NB4 (cell line): ENCODE measurements at regions not wholly inside any gene's neighbourhood (a gene's known extent, or its start where the extent isn't known, plus 50 kb on each side); places are given as distances from the start of the nearest gene placed in this dataset.

Experiments
- DNase-seq: peaks from one replicate; pipeline ENCODE4 v3.0.0; 2010; ENCODE audit warnings: low read depth
- H3K4me3 ChIP-seq: one replicate; pipeline ENCODE4 v1.5.1; 2011; ENCODE audit warnings: mild to moderate bottlenecking, low read depth, low read length, moderate library complexity
- MYC ChIP-seq: IDR thresholded peaks from 2 replicates; pipeline ENCODE4 v1.6.1; 2011; ENCODE audit warnings: low read depth, low read length
- POLR2A ChIP-seq: IDR thresholded peaks from 2 replicates; pipeline ENCODE4 v1.6.1; 2011; ENCODE audit warnings: mild to moderate bottlenecking; ENCODE audit not compliant: insufficient read length; ENCODE audit errors: extremely low read depth
- TF ChIP-seq, protein P1 (sequence below): IDR thresholded peaks from one replicate; pipeline ENCODE4 v1.5.1; 2012; ENCODE audit warnings: low read depth, low read length
- TF ChIP-seq, protein P2 (sequence below): IDR thresholded peaks from 2 replicates; pipeline ENCODE4 v1.6.1; 2011; ENCODE audit warnings: low read depth, low read length

DNA sequence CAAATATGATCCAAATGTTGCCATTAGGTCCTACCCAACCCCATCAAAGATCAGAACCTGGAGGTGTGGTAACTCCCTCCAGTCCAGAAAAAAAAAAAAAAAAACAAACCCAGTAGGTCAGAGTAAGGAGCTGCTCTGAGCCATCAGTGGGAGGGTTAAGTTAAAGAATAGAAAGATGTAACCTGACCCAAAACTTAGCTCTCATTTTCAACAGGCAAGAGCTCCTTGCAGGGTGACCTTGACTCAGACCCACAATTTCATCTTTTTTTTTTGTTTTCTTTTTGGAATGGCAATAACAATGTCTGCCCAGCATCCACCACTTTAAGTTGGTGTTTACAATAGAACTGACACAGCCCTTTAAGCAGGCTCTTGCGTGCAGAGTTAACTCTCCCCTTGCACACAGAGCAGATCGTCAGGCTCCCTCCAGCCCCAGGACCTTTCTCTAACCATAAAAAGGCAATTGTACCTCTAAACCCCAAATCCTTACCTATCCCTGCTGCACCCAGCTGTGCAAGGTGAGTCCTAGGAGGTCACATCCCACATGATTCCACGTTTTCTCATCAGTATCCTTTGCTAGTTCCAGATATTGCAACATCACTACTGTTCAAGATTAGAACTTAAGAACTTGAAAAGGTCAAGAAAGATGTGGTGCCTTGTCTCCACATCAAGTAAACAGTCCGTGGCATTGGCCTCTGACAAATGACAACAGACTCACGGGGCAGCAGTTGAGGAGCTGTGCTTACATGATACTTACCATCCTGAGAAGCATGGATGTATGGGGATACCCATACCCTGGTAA, 178.6 kb upstream of the EEA1 start:
- no peak overlapping the region for H3K4me3 ChIP-seq

DNA sequence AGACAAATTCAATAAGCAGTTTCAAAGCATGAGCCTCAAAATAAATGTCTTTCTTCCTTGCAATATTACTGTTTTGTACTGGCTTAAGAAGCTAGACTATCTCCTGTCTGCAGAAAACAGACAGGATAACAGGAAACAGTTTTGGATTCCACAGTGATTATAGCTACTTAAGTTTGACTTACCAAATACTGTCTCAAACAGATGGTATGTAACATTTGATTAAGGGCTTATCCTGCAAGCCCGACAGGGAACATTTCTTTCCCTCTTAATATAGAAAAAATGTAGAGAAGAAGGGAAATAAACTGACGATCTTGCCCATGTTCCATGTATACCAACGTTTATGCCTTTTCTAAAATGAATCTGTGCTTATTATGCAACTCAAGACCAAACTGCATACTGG, 179.9 kb upstream of the EEA1 start:
- TF ChIP-seq, protein P1, sequence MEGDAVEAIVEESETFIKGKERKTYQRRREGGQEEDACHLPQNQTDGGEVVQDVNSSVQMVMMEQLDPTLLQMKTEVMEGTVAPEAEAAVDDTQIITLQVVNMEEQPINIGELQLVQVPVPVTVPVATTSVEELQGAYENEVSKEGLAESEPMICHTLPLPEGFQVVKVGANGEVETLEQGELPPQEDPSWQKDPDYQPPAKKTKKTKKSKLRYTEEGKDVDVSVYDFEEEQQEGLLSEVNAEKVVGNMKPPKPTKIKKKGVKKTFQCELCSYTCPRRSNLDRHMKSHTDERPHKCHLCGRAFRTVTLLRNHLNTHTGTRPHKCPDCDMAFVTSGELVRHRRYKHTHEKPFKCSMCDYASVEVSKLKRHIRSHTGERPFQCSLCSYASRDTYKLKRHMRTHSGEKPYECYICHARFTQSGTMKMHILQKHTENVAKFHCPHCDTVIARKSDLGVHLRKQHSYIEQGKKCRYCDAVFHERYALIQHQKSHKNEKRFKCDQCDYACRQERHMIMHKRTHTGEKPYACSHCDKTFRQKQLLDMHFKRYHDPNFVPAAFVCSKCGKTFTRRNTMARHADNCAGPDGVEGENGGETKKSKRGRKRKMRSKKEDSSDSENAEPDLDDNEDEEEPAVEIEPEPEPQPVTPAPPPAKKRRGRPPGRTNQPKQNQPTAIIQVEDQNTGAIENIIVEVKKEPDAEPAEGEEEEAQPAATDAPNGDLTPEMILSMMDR = no peak
- TF ChIP-seq, protein P2, sequence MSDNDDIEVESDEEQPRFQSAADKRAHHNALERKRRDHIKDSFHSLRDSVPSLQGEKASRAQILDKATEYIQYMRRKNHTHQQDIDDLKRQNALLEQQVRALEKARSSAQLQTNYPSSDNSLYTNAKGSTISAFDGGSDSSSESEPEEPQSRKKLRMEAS = no peak
- TF ChIP-seq POLR2A = no peak
- TF ChIP-seq MYC = no peak
- H3K4me3 ChIP-seq = no peak overlapping the region
- no peak for DNase-seq

More for the DNA sequence above, 178.6 kb upstream of the EEA1 start:
- no peak for DNase-seq
- TF ChIP-seq MYC (no peak), POLR2A (no peak)
- TF ChIP-seq, protein P1 = no peak
- TF ChIP-seq, protein P2 = no peak

DNA sequence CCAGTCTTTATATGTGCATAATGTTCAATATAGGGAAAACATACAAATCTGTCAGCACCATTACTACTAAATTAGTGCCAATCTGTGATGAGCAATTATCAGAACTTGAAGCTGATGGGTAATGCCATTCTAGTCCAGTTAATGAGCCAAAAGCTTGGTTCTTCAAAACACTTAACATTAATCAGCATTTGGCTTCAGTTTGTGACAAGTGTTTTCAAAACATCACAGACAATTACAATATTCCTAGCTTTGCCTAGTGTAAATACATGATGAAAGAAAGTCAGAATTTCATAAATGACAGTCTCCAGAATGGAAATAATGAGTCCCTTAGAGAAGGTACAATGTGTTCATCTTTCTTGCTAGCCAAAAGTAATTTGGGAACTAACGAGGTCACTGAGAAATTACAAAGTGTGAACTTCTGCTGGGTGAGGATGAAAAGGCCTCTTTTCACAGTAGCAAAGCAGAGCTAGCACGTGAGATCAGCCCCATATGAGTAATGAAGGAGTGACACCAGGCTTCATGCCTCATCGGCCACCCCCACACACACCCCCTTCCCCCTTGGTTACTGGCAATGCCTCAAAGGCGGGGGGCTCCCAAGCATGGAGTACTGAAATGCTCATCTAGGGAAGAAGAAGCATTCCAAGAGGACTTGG, 180.6 kb upstream of the EEA1 start:
- TF ChIP-seq, protein P2 = no peak
- no peak for TF ChIP-seq MYC
- TF ChIP-seq, protein P1 = no peak
- TF ChIP-seq POLR2A = no peak
- no peak for DNase-seq
- H3K4me3 ChIP-seq = no peak overlapping the region

DNA sequence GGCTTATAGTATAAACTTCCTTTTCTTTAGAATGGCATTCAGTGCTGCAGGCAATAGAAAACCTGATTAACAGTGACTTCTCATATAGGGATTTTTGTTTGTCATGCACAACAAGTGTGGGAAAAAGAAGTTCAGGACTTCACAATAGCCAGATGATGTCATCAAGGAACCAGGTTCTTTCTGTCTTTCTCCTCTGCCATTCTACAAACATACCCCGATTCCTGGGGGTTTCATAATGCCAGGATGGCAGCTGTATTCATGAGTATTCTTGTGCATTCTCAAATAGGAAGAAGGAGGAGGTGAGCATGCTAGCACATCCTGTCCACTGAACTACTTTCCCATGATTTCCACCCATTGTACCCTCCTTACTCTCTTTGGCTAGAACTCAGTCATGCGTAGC, 182.7 kb upstream of the EEA1 start:
- no peak for DNase-seq
- no peak overlapping the region for H3K4me3 ChIP-seq
- TF ChIP-seq, protein P2 = no peak
- TF ChIP-seq POLR2A (no peak), MYC (no peak)
- TF ChIP-seq, protein P1 = no peak

DNA sequence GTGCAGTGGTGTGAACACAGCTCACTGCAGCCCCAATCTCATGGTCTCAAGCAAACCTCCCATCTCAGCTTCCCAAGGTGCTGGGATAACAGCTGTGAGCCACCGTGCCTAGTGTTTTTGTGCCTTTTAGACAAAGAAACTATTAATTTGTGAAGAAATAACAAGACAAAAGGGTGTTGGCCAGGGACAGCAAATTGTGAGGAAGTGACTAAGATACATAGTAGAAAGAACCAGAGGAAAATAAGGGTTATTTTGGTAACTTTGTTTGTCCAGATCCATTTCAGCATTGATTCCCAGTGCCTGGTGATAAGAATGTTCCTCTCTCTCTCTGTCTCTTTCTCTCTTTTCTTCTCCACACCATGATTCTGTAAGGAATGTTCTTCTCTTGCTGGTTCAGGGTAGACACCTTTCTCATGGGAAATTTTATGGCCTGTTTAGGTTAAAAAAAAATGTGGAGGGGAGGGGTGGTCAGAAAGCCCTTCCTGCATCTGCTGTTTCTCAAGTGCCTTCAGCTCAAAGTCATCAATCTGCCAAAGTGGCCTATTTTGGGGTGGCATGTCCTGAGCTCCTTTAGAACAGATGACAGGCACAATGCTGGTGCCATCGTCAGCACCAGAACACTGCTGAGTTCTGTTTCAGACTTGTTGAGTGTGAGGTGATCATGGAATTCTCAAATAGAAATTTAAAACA, 184.4 kb upstream of the EEA1 start:
- H3K4me3 ChIP-seq = no peak overlapping the region
- no peak for TF ChIP-seq MYC
- TF ChIP-seq, protein P2 = no peak
- TF ChIP-seq, protein P1 = no peak
- no peak for TF ChIP-seq POLR2A
- no peak for DNase-seq
